Caco-2 (cell line): ENCODE measurements at regions not wholly inside any gene's neighbourhood (a gene's known extent, or its start where the extent isn't known, plus 50 kb on each side); places are given as distances from the start of the nearest gene placed in this dataset.

ENCODE experiments used
- BruUV-seq: library from RNA; stranded (reverse); fragments of 400-500 nt; replicated peaks from 2 replicates; lab custom pipeline; 2021; lab: Mats Ljungman, UMichigan
- CTCF ChIA-PET: fragments of 300-600 bp; sonication (Branson Sonifier 250); formaldehyde crosslinking; loops from one replicate; lab custom pipeline; 2022; ENCODE audit warnings: antibody characterized with exemption; lab: Charles Lee
- POLR2A ChIA-PET: fragments of 300-600 bp; sonication (Branson Sonifier 250); formaldehyde crosslinking; loops from one replicate; lab custom pipeline; 2022; ENCODE audit warnings: antibody characterized with exemption; lab: Charles Lee
- DNase-seq, 2 experiments: peaks; one replicate each; pipeline versions ENCODE4 v3.0.0 to v3.0.0-alpha.2; 2020 to 2022
- H3K27me3 ChIP-seq: replicated peaks from 2 replicates; pipeline ENCODE4 v1.6.0; 2011; ENCODE audit warnings: low read length; ENCODE audit not compliant: control insufficient read depth, insufficient read depth
- H3K36me3 ChIP-seq: 2 replicates; pipeline ENCODE4 v1.5.1; 2011; ENCODE audit warnings: low read length; ENCODE audit not compliant: control insufficient read depth, insufficient read depth
- H3K4me1 ChIP-seq: fragments of 250-450 bp; sonication (Bioruptor Pico); 2 replicates; pipeline ENCODE4 v1.5.1; 2020; ENCODE audit warnings: mild to moderate bottlenecking
- H3K4me3 ChIP-seq: 2 replicates; pipeline ENCODE4 v1.5.1; 2011; ENCODE audit warnings: low read depth, mild to moderate bottlenecking, control low read depth, low read length
- H3K9me3 ChIP-seq: fragments of 250-450 bp; sonication (Bioruptor Pico); 2 replicates; pipeline ENCODE4 v1.5.1; 2020; ENCODE audit warnings: mild to moderate bottlenecking, moderate library complexity
- H3K27ac Mint-ChIP-seq: one replicate; pipeline ENCODE4 v1.8.0; 2022; ENCODE audit warnings: mixed read lengths; ENCODE audit not compliant: unreplicated experiment
- H3K27me3 Mint-ChIP-seq: one replicate; pipeline ENCODE4 v1.8.0; 2022; ENCODE audit warnings: mixed read lengths; ENCODE audit not compliant: insufficient read depth, unreplicated experiment
- H3K36me3 Mint-ChIP-seq: one replicate; pipeline ENCODE4 v1.8.0; 2022; ENCODE audit warnings: mild to moderate bottlenecking, mixed read lengths; ENCODE audit not compliant: insufficient read depth, unreplicated experiment
- H3K4me1 Mint-ChIP-seq: one replicate; pipeline ENCODE4 v1.8.0; 2022; ENCODE audit warnings: low read depth, mixed read lengths; ENCODE audit not compliant: unreplicated experiment
- H3K4me3 Mint-ChIP-seq: one replicate; pipeline ENCODE4 v1.8.0; 2022; ENCODE audit warnings: mild to moderate bottlenecking, moderate library complexity, mixed read lengths; ENCODE audit not compliant: unreplicated experiment
- H3K9me3 Mint-ChIP-seq: one replicate; pipeline ENCODE4 v1.8.0; 2022; ENCODE audit warnings: mixed read lengths; ENCODE audit not compliant: unreplicated experiment
- CTCF ChIP-seq, 2 experiments: fragments of 200-600 bp in 1 of 2; IDR thresholded peaks; 1 replicate in 1 of 2; 2 replicates in 1 of 2; pipeline versions ENCODE4 v1.5.1 to v1.8.0; 2011 to 2022; ENCODE audit warnings: antibody characterized with exemption in 1 of 2, control low read depth in 1 of 2, inconsistent platforms in 1 of 2, low read depth in 1 of 2, low read length in 1 of 2, mild to moderate bottlenecking in 1 of 2, moderate library complexity in 1 of 2; ENCODE audit not compliant: insufficient read depth in 1 of 2, severe bottlenecking in 1 of 2, unreplicated experiment in 1 of 2
- intact Hi-C: fragments of 100-400 bp; cut with micrococcal nuclease; formaldehyde crosslinking; loops from one replicate; pipeline ENCODE4 v1.10.0; 2022; ENCODE audit not compliant: unreplicated experiment

- TF ChIP-seq CTCF (IDR thresholded peaks at IDR 0.05; ENCODE audit: insufficient read depth in 1 of 2, low read depth in 1 of 2, low read length in 1 of 2, severe bottlenecking in 1 of 2, unreplicated experiment in 1 of 2): no peak
- no peak overlapping the region for H3K4me3 Mint-ChIP-seq
- peaks cover 6% of the 10 kb centered on the region for H3K27me3 Mint-ChIP-seq
- ChIA-PET CTCF (no interaction called here), POLR2A (no interaction called here)
- DNase-seq: no peak
- intact Hi-C loops: no loop called here
- H3K27me3 ChIP-seq: no peaks in the 10 kb centered on the region
- no peaks in the 10 kb centered on the region for H3K36me3 ChIP-seq
- H3K4me1 ChIP-seq: no peaks in the 10 kb centered on the region
- H3K4me1 Mint-ChIP-seq: no peaks in the 10 kb centered on the region
- H3K9me3 Mint-ChIP-seq: peaks cover 31% of the 10 kb centered on the region
- no peak overlapping the region for H3K27ac Mint-ChIP-seq
- no peak overlapping the region for H3K4me3 ChIP-seq
- H3K9me3 ChIP-seq: peaks cover 16% of the 10 kb centered on the region
- no peaks in the 10 kb centered on the region for H3K36me3 Mint-ChIP-seq
- BruUV-seq: no TSS peak
Observed at GRCh38 chr15:60062826-60063225, 58.7 kb downstream of the FOXB1 start.

GRCh38 chr15:60065951-60066350 is 61.8 kb downstream of the FOXB1 start:
- peaks cover 6% of the 10 kb centered on the region for H3K27me3 Mint-ChIP-seq
- H3K36me3 ChIP-seq: no peaks in the 10 kb centered on the region
- BruUV-seq: no TSS peak
- no peak for TF ChIP-seq CTCF (IDR thresholded peaks at IDR 0.05; ENCODE audit: insufficient read depth in 1 of 2, low read depth in 1 of 2, low read length in 1 of 2, severe bottlenecking in 1 of 2, unreplicated experiment in 1 of 2)
- no peaks in the 10 kb centered on the region for H3K36me3 Mint-ChIP-seq
- no peak for DNase-seq
- no peaks in the 10 kb centered on the region for H3K4me1 ChIP-seq
- intact Hi-C loops: no loop called here
- peaks cover 17% of the 10 kb centered on the region for H3K9me3 Mint-ChIP-seq
- POLR2A ChIA-PET: no interaction called here
- no peak overlapping the region for H3K27ac Mint-ChIP-seq
- no peak overlapping the region for H3K4me3 ChIP-seq
- CTCF ChIA-PET: no interaction called here
- no peaks in the 10 kb centered on the region for H3K27me3 ChIP-seq
- no peaks in the 10 kb centered on the region for H3K4me1 Mint-ChIP-seq
- H3K9me3 ChIP-seq: peaks cover 16% of the 10 kb centered on the region
- no peak overlapping the region for H3K4me3 Mint-ChIP-seq

GRCh38 chr15:60070838-60071493 is 66.9 kb downstream of the FOXB1 start:
- no peaks in the 10 kb centered on the region for H3K4me1 ChIP-seq
- DNase-seq: no peak
- no TSS peak for BruUV-seq
- no peak overlapping the region for H3K4me3 ChIP-seq
- TF ChIP-seq CTCF (IDR thresholded peaks at IDR 0.05; ENCODE audit: insufficient read depth in 1 of 2, low read depth in 1 of 2, low read length in 1 of 2, severe bottlenecking in 1 of 2, unreplicated experiment in 1 of 2): no peak
- H3K9me3 Mint-ChIP-seq: no peaks in the 10 kb centered on the region
- no peaks in the 10 kb centered on the region for H3K4me1 Mint-ChIP-seq
- H3K27me3 ChIP-seq: no peaks in the 10 kb centered on the region
- H3K36me3 ChIP-seq: no peaks in the 10 kb centered on the region
- no peak overlapping the region for H3K27ac Mint-ChIP-seq
- peaks cover 15% of the 10 kb centered on the region for H3K27me3 Mint-ChIP-seq
- POLR2A ChIA-PET: no interaction called here
- no peaks in the 10 kb centered on the region for H3K9me3 ChIP-seq
- intact Hi-C loops: no loop called here
- CTCF ChIA-PET: no interaction called here
- H3K36me3 Mint-ChIP-seq: no peaks in the 10 kb centered on the region
- H3K4me3 Mint-ChIP-seq: no peak overlapping the region
